ENCODE measurements at regions not wholly inside any gene's neighbourhood (a gene's known extent, or its start where the extent isn't known, plus 50 kb on each side); places are given as distances from the start of the nearest gene placed in this dataset.

DNA sequence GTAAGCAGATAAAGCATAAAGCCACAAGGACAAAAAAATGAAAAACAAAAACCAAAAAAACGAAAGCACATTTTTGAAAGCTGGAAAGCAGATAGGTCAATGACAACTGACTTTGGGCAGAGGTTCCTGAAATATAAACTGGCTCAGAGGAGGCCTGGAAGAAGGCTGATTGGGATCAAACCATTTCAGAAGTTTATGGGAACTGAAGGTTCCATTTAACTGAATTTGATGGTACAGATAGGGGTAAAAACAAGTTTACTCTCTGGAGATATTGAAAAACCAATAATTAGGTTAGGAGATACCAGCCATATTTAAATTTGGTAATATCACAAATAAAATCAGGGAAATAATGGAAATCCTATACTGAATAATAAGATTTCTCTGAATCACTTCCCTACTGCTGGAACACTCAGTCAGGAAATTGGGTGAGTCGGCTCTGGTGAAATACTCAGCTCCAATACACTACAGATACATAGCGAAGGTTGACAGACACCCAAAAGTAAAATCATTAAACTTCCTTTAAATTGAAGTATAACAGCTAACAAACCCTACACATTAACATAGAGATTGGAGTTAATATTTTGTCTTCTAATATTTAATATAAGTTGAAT lies 1584.3 kb downstream of the STIM2 start:
- TF ChIP-seq CTCF (IDR thresholded peaks at IDR 0.05), result no peak

DNA sequence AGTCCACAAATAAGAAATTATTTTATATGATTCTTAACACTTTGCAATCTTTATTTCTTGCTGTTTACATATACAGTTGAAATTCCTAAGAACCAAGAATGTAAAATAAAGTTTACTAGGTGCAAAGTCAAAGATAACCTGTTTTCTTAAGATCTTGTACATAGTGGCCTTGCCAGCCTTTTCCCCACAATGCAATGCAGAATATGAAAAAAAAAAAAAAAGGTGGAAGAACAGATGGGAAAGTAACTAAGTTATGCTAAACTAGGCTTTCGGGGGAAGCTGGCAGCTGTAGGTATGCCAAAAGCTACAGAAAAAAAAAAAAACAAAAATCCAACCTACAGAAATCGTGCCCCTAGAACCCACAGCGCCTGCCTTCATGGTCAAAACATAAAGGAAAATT lies 1588.4 kb downstream of the STIM2 start:
- TF ChIP-seq CTCF (IDR thresholded peaks at IDR 0.05), result no peak

- no peak for TF ChIP-seq CTCF (IDR thresholded peaks at IDR 0.05)
These were observed 1590.7 kb downstream of the STIM2 start for GRCh38 chr4:28451346-28451745.

DNA sequence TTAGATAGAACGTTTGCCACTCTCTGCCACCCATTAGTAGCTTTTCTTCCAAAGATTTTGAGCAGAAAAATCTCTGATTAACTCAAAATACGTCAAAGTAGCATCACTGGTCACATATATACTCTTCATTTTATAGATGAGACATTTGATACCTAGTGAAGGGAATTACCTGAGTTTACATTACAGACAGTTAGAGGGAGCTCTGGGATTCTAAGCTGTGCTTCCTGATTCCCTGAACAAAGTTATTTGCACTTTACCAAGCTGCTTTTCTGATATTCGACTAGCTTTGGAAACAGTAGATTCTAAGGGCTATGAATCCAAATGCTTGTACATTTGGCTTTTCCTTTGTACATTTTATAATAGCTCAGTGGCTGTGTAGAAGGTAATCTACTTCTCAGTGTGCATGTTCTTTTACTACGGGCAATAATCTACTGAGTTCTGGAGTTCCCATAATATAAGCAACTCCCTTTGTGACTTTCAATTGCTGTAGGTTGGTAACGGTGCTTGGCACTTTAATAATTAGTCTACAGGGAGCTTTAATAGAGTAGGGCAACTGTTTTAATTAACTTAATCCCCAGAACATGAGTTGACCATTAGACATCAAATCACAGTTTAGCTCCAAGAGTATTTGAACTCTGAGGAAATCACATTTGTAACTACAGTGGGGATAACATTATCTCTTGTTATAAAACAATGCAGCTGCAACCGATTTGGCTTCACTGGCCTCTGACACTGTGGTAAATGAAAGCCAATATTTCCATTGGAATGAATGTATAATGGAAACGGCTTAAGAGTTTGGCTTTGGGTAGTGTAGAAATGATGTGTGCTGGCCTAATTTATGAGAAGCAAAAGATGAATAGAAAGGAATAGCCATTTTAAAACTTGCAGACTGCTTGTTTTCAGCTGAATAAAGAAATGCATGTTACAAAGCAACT lies 1602.4 kb downstream of the STIM2 start:
- TF ChIP-seq CTCF (IDR thresholded peaks at IDR 0.05), result peak; percentile 57; the same call in 1 of the 2 replicates

DNA sequence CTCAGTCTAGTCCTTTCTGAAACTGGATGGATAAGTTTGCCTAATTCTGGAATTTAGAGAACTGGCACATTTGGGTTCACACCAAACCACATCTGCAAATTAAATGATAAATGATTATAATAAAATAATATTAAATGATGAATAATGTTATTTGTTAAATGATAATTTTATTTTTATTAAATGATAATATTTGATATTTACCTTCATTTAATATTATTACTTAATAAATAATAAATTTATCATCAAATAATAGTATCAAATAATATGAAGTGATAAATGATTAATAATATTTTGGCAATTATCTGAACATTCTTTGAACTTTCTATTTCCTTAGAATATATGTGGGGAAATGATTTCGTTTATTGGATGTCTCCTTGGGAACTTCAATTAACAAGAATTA lies 1604.2 kb downstream of the STIM2 start:
- TF ChIP-seq CTCF (IDR thresholded peaks at IDR 0.05), result no peak

- no peak for TF ChIP-seq CTCF (IDR thresholded peaks at IDR 0.05)
These were observed 1608.7 kb downstream of the STIM2 start for GRCh38 chr4:28469387-28469786.

GRCh38 chr4:28469886-28470285 lies 1609.2 kb downstream of the STIM2 start:
- TF ChIP-seq CTCF (IDR thresholded peaks at IDR 0.05), result no peak
